ENCODE measurements at regions not wholly inside any gene's neighbourhood (a gene's known extent, or its start where the extent isn't known, plus 50 kb on each side); places are given as distances from the start of the nearest gene placed in this dataset.

DNA sequence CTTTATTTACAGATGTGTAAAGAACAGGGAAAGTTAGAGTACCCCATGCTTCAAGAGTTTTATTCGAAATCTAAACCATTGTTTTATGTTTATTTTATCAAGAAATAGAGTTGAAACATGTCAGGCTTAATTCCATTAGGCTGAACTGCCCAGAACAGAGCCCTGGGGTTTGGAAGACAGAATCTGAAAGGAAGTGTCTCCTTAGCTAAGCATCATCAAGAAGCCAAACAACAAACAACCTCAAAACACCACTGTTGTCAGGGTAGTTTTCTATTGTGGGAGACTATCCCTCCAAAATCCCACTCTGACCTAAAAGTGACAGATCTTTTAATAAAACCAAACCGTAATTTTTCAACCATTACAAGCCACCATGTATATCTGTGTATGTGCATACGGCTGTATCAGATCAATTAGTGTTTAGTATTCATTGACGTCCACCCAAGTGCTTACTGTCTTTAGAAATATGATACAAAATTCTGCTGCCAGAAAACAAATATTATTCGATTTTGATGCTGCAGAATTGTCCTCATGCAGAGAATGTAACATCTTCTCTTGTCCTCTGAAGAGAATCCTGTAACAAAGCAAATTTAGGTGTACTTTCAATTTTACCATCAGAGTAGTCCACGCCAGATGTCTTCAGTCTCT, 271.9 kb upstream of the TMEM161B start:
- DNase-seq = no peak

DNA sequence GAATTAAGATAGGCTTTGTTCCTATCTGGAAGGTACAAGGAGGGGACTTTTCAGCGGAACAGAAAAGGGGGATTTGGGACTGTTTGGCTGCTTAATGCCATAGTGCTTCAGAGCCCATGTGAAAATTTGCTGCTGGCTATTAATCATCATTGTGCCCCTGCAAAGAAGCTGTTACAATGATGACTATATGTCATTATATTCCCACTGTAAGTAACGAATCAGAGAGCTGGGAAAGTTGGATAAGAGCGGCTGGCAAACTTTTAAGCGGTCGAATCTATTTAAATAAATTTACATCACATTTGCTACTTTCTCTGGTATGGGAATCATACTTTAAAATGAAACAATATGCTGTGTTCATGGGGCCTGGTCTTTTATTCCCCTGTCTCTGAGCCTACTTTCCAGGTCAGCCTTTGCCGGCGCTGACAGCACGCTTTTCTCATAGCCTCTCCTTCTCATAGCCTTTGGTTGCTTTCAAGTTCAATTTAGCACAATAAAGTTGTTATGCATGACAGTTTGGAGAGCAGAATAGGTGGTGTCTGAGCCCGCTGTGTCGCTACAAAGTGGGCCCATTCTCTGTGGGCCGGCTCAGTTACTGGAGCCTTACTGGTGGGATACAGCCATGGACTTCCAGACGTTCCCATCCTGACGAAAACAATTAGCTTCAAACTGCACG, 271.2 kb upstream of the TMEM161B start:
- no peak for DNase-seq

DNA sequence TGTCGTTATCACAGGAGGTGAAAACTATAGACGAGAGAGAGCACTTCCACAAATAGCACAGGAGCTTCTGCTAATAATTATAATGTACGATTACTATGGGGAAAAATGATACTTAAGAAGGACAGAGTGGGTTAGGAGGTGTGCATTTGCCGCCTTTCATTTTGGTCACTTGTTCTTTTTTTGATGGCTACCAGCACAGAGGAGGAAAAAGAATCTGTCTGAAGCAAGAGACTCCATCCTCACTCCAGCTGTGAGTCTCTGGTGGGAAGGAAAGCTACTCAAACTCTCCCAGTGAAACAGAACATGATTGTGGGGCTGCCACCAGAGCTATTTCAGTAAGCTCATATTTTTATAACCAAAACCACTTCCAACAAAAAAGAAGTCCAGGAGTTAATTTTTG, 270.4 kb upstream of the TMEM161B start:
- DNase-seq = no peak

DNA sequence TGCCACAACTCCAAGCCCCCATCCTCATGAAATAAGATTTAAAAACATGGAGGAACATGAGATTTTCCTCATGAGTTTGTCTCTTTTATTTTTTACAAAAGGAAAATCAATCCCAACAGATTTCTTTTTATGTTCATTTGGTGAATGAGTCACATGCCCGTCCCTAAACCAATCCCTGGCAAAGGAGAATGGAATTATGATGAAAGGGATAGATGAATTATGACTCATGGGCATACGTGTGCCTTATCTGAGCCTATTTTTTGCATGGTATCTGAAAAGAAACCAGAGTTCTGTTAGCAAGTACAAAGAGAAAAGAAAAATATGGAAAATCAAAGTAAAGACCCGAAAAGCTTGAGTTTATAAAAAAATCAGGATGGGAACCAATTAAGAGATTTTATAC, 267.5 kb upstream of the TMEM161B start:
- DNase-seq = no peak

GRCh38 chr5:88524941-88525340, 256.3 kb upstream of the TMEM161B start:
- DNase-seq = no peak

DNA sequence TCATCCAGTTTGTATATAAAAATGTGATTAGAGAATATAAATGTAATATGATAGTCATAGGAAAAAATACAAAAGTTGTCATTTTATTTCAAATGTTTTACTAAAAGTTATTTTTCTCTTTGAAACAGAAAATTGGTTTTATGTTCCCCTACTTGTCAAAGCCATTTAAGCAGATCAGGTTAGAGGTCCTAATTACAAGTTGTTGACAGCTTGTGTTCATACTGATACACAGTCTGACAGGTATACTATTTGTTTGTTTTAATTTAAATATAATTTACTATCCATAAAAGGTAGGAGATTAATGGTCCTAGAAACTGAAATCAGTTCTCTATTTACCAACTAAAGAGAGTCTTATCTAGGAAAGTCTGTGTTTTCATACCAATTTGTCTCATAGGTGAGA, 250.4 kb upstream of the TMEM161B start:
- DNase-seq = no peak

DNA sequence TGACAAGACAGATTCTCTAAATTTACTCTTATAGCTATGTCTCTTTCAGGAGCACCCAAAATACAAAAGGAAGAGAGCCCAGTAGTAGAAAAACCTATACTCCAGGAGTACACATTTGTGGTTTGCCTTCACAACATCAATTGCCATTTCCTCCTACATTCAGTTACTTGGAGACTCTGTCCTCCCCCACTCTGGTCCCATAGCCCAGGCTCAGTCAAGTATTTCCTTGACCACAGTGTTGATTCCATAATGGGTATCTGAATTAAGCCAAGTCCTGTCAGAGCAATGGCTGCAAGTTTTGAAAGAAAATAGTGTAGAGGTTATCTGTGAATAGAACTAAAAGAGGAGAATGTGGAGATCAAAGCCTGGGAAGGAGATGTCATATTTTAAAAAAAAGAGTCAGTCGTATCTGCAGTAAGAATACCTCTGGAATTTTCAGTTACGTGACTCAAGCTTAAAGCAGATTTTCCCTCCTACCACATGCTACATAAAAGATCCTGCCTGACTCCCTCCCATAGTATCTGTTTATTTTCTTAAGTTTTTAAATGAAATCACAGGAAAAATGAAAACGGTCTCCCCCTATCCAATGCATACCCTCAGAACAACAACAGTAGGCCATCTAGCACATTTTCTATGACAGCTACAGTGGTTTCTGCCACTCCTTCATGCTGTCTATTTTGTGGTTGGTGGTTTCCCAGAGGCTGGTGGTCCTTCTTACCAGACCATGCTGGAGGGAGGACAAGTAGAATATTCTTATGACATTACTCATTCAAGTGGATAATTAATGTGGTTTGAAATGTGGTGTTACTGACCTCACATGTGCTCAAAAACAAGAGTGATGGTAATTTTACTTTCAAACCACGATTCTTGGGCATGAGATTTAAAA, 249.7 kb upstream of the TMEM161B start:
- DNase-seq = no peak

DNA sequence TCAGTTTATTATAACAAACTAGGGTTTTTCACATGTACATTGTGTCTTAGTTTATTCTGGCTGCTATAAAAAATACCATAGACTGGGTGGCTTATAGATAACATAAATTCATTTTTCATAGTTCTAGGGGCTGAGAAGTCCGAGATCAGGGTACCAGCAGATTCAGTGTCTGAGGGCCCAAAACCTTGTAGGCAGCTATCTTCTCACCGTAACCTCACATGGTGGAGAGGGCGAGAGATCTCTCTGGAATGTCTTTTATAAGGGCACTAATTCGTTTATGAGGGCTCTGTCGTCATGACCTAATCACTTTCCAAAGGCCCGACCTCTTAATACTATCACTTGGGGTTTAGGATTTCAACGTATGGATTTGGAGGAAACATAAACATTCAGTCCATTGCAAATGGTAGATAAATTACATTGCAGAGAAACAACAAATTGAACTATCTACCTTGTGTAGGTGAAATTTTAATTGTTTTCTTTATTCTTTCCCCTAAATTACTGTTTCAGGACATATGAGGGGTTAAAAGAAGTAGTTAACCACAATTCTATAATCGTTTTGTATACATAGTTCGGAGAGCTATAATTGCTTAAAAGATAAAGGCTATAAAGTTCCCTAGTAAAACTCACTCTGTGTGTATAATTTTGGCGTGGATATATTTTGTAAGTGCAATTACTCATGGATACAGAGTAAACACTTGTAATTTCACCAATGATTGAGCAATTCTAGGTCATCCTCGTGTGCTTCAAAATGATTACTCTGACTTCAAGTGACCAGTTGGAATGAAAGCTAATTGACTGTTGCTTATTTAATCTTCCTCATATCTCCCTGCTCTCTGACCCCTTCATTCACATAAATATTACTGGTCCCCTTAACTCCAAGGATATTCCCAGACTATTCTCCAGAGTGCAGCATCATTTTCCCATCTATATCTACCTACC, 247.5 kb upstream of the TMEM161B start:
- DNase-seq = no peak

- no peak for DNase-seq
Observed at GRCh38 chr5:88515068-88515467, 246.4 kb upstream of the TMEM161B start.

DNA sequence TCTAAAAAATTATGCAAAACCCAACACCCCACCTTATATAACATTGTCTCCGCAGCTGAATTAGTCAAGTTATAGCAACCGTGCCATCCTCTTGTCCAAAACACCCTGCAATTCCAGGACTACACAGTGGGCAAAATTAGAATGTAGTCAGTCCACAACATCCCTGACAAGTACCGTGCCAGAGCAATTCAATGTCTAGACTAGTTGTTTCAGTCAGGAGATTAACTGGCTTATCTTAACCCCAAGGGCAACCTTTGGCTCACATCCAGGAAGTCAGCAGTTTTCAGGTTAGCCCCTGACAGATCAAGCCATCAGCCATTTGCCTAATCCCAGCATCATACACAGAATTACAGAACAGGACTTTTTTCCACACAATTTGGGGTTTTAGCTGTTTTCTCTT, 240.8 kb upstream of the TMEM161B start:
- DNase-seq = no peak

GRCh38 chr5:88507261-88507660, 238.6 kb upstream of the TMEM161B start:
- no peak for DNase-seq

DNA sequence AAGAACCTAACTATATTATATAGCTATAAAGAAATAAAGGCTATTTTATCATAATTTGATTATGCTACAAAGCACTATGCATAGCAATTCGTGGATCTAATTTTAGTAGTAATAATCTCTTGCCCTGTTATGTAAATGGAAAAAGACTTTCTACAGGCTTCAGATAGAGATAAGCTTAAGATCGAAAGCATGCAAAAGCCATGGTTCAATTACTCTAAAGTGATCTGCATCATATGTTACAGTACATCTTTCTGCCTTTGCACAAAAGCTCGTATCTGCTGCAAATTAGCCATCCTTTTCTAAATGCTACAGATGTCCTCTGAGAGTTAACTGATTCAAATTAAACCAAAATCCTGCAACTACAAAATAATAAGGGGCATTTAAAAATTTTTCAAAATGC, 234.8 kb upstream of the TMEM161B start:
- no peak for DNase-seq

DNA sequence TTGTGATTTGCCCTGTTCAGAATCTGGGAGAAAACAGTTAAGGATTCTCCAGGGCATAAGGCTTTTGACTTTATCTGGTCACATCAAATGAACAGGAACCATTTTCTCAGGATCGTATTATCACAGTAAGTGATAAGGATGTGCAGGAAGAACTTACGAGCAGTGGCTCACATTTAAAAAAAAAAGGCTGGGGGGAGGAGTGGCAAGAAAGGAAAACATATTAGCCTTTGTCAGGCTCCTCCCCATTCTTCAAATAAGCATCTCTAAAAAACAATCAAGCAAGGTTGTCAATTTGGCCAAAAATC, 234.3 kb upstream of the TMEM161B start:
- no peak for DNase-seq

DNA sequence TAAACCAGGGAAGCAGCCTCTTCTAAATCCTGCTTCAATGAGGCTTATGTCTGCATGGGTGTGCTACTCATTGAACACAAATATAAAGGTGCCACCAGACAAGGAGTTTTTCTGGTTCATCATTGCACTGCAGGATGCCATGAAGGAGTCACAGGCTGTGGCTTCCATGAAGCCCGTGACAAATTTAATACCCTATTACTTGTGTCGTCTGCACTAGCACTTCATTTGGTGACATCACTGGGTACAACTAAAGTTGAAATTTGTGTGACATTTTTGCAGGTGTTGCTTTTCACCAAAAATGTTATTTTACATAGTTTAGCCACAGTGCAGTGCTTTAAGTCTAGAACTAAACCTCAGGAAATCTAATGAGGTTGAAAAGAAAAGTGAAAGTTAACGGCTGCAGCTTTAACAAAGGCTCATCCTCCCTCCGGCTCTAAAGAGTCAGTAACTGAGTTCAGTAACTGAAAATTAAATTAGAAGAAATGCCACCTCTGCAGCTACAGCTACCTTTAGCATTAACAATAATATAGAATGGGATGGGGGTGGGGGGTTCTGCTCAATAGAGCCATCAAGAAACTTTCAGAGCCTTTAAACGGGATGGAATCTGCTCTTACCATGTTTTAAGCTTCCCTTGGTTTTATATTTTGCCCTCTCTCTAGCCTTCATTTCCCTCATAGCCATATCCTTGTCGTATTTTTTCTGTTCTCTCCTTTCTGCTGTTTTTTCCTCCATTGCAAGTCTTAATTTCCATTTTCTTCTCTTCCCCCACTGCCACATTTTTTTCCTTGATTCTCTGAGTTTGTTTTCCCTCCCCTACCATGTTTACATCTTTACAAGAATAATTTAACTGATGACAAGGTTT, 233.8 kb upstream of the TMEM161B start:
- DNase-seq = no peak

DNA sequence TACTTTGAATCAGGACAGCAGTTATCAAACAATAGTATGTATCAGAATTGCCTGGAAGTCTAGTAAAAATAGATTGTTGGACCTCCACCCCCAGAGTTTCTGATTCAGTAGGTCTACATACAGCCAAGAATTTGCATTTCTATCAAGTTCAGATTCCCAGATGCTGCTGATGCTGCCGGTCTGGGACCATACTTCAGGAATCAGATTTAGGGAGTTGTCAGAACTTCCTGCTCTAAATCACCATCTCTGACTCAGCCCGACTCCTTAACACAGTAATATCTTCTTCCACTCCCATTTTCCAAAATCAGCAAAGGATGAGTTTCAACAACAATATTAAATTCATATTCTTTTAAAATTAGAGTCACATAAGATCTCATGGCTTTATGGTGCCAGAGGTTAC, 227.2 kb upstream of the TMEM161B start:
- no peak for DNase-seq

DNA sequence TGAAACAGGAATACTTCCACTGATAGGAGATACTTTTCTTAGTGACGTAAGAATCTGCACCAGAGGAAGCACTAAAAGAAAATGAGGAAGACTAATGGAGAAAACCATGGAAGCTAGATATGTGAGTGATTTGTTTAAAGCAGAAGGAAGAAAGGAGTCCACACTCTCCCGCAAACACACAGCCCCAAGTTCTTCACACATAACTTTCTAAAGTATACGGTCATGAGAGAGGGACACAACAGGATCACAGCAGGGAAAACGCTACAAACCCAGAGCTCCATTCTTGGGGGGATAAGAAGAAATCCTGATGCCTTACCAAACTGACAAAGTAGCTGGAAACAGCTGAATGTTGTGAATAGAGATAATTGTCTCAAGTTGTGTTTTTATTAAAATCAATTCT, 222.2 kb upstream of the TMEM161B start:
- DNase-seq = no peak

DNA sequence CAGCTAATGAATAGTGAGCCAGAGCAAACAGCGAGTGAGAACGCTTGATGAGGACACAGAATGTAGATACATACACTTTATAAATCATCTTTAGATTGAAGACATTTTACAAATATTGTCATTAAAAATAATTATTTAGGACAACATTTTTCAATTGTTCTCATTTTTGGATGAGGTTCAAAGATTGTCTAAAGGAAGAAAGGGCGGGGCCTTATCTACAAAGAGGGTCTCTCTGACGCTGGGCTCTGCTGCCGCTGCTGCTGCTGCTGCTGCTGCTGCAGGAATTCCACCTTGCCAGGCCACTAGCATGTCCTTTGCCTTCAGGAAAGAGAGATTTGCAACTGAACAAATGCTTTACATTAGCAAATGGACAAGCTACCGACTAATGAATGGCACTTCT, 220.7 kb upstream of the TMEM161B start:
- DNase-seq = no peak

DNA sequence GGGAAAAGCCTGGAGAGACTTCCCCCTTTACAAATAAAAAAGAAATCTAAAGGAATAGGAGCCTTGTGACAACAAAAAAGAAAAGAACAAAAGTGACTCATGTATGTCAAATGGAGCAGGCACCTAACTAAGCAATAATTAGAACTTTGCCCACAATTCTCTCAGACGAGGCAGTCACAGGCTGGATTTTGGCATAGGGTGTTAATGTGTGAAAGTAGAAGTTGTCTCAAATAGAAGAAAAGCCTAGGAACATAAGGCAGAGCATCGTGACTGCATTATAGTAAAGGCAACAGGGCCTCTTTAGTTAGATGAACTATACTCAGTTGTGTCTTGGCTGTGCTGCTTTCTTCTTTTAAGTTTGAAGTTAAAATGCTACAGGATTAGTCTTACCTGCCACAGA, 219.9 kb upstream of the TMEM161B start:
- no peak for DNase-seq

DNA sequence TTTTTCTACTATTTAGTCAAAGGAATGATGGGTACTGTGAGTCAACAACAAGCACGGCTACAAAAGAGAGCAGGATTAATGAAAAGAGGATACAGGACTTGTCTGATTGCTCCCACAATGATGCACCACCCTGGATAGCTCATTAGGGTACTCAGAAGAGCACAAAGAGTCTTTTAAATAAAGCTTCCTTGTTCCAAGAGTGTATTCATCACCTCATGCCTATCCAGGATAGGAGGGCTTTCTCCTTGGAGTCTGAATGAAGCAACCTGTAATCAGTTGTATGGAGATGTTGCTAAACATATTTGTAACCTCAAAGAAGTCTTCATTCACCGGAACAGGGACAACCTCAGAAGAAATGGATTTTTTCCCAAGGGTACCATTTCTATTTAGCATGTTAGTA, 219.5 kb upstream of the TMEM161B start:
- no peak for DNase-seq

DNA sequence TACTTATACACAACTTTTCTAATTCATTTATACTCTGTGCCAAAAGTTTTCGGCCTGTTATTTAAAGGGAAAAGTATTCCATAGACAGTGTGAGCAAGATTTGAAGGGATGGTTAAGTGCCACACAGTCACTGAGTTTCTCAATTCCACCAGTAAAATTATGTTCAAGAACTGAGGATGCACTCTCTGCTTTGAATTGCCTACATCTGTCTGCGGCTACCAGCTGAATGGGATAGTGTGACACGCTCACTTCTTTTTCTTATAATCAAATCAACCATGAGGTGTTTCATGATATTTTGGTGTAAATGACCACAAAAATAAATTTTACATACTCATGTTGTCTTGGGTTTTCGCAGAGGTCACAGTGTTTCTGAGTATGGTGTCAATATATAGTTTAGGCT, 218.4 kb upstream of the TMEM161B start:
- DNase-seq = no peak

GRCh38 chr5:88486431-88486830, 217.8 kb upstream of the TMEM161B start:
- no peak for DNase-seq

- no peak for DNase-seq
Observed at GRCh38 chr5:88485531-88485930, 216.9 kb upstream of the TMEM161B start.

All from NCI-H1048 (cell line).